ENCODE measurements at regions not wholly inside any gene's neighbourhood (a gene's known extent, or its start where the extent isn't known, plus 50 kb on each side); places are given as distances from the start of the nearest gene placed in this dataset.
A peak's percentile ranks its signal among the peaks of the same experiment; 100 is the strongest.
"Not testable (repeated sequence)": the region's sequence is repeated elsewhere in the genome, so short reads cannot be mapped to it uniquely, and the experiment has no call there.

- DNase-seq: not testable (repeated sequence)
These were observed 83.9 kb upstream of the MAP3K1 start for GRCh38 chr5:56731473-56731872.

- no peak for DNase-seq
These were observed 85.9 kb upstream of the MAP3K1 start for GRCh38 chr5:56729488-56729887.

- no peak for DNase-seq
These were observed 89.5 kb upstream of the MAP3K1 start for GRCh38 chr5:56725711-56726411.

GRCh38 chr5:56724857-56725256 is 90.5 kb upstream of the MAP3K1 start:
- DNase-seq: not testable (repeated sequence)

- DNase-seq: no peak
These were observed 93.0 kb upstream of the MAP3K1 start for GRCh38 chr5:56722317-56722716.

GRCh38 chr5:56717253-56717987 is 97.9 kb upstream of the MAP3K1 start:
- no peak for DNase-seq

GRCh38 chr5:56715986-56716385 is 99.4 kb upstream of the MAP3K1 start:
- DNase-seq: no peak

GRCh38 chr5:56712895-56713591 is 102.3 kb upstream of the MAP3K1 start:
- DNase-seq: no peak

- DNase-seq: no peak
These were observed 104.3 kb upstream of the MAP3K1 start for GRCh38 chr5:56710826-56711590.

GRCh38 chr5:56706504-56706903 is 108.8 kb upstream of the MAP3K1 start:
- DNase-seq: no peak

GRCh38 chr5:56705217-56705616 is 110.1 kb upstream of the MAP3K1 start:
- no peak for DNase-seq

GRCh38 chr5:56703952-56704351 is 111.4 kb upstream of the MAP3K1 start:
- no peak for DNase-seq

- DNase-seq: no peak
These were observed 114.6 kb upstream of the MAP3K1 start for GRCh38 chr5:56700711-56701110.

GRCh38 chr5:56699538-56699937 is 115.8 kb upstream of the MAP3K1 start:
- peak; percentile 30 for DNase-seq

GRCh38 chr5:56698463-56699381 is 116.6 kb upstream of the MAP3K1 start:
- peak; percentile 22 for DNase-seq

- no peak for DNase-seq
These were observed 118.4 kb upstream of the MAP3K1 start for GRCh38 chr5:56696900-56697299.

- no peak for DNase-seq
These were observed 122.1 kb upstream of the MAP3K1 start for GRCh38 chr5:56693220-56693579.

GRCh38 chr5:56692359-56693219 is 122.8 kb upstream of the MAP3K1 start:
- no peak for DNase-seq

- DNase-seq: no peak
These were observed 126.9 kb upstream of the MAP3K1 start for GRCh38 chr5:56688402-56688801.

GRCh38 chr5:56686337-56687195 is 128.8 kb upstream of the MAP3K1 start:
- DNase-seq: no peak
